Keratinocyte (primary cell): ENCODE measurements at regions not wholly inside any gene's neighbourhood (a gene's known extent, or its start where the extent isn't known, plus 50 kb on each side); places are given as distances from the start of the nearest gene placed in this dataset.
"Not testable (repeated sequence)": the region's sequence is repeated elsewhere in the genome, so short reads cannot be mapped to it uniquely, and the experiment has no call there.

ENCODE experiments used
- DNase-seq: peaks from one replicate; pipeline ENCODE4 v3.0.0-alpha.2; 2011; ENCODE audit warnings: low read depth, missing footprints, low spot score
- FAIRE-seq: peaks from 2 replicates; lab custom pipeline; 2011; peaks lifted over from hg19 to GRCh38; lab: Jason Lieb, UNC
- H2AFZ ChIP-seq: 2 replicates; pipeline ENCODE4 v1.6.0; 2012; ENCODE audit warnings: low read length, control low read depth, inconsistent platforms; ENCODE audit not compliant: control insufficient read depth
- H3K27ac ChIP-seq: 2 replicates; pipeline ENCODE4 v1.5.1; 2011; ENCODE audit warnings: low read length; ENCODE audit not compliant: control insufficient read depth, insufficient read depth
- H3K27me3 ChIP-seq: 3 replicates; pipeline ENCODE4 v1.6.0; 2011; ENCODE audit warnings: low read length; ENCODE audit not compliant: control insufficient read depth, insufficient read depth; ENCODE audit errors: extremely low read depth
- H3K36me3 ChIP-seq, 2 experiments: 2 replicates in 1 of 2; 3 replicates in 1 of 2; pipeline ENCODE4 v1.5.1; 2011; ENCODE audit warnings: low read length in 2 of 2, mild to moderate bottlenecking in 1 of 2; ENCODE audit not compliant: control insufficient read depth in 2 of 2, insufficient read depth in 2 of 2; ENCODE audit errors: extremely low read depth in 1 of 2
- H3K4me1 ChIP-seq: 3 replicates; pipeline ENCODE4 v1.5.1; 2011; ENCODE audit warnings: low read length; ENCODE audit not compliant: control insufficient read depth, insufficient read depth; ENCODE audit errors: extremely low read depth
- H3K4me2 ChIP-seq: 3 replicates; pipeline ENCODE4 v1.6.0; 2011; ENCODE audit warnings: low read depth, low read length; ENCODE audit not compliant: control insufficient read depth, insufficient read depth; ENCODE audit errors: extremely low read depth
- H3K4me3 ChIP-seq, 3 experiments: fragments of 200-600 bp in 1 of 3; sonication (generic) in 1 of 3; 2 replicates in 2 of 3; 3 replicates in 1 of 3; pipeline ENCODE4 v1.5.1; 2011 to 2016; ENCODE audit warnings: low read length in 3 of 3, mild to moderate bottlenecking in 3 of 3, control low read depth in 2 of 3, inconsistent platforms in 1 of 3, low read depth in 1 of 3, mixed read lengths in 1 of 3, mixed run types in 1 of 3, moderate library complexity in 1 of 3; ENCODE audit not compliant: control insufficient read depth in 2 of 3, insufficient read depth in 2 of 3; ENCODE audit errors: extremely low read depth in 1 of 3
- H3K79me2 ChIP-seq: 2 replicates; pipeline ENCODE4 v1.6.0; 2012; ENCODE audit warnings: low read length; ENCODE audit not compliant: control insufficient read depth, insufficient read depth
- H3K9ac ChIP-seq: 3 replicates; pipeline ENCODE4 v1.6.0; 2011; ENCODE audit warnings: low read length; ENCODE audit not compliant: control insufficient read depth, insufficient read depth; ENCODE audit errors: extremely low read depth
- H3K9me1 ChIP-seq: 3 replicates; pipeline ENCODE4 v1.6.0; 2011; ENCODE audit warnings: low read length; ENCODE audit not compliant: control insufficient read depth, insufficient read depth; ENCODE audit errors: extremely low read depth
- H3K9me3 ChIP-seq: 2 replicates; pipeline ENCODE4 v1.5.1; 2012; ENCODE audit warnings: low read depth, low read length; ENCODE audit not compliant: control insufficient read depth
- H4K20me1 ChIP-seq: 3 replicates; pipeline ENCODE4 v1.6.0; 2011; ENCODE audit warnings: low read length; ENCODE audit not compliant: control insufficient read depth, insufficient read depth; ENCODE audit errors: extremely low read depth
- EZH2 ChIP-seq: IDR thresholded peaks from one replicate; pipeline ENCODE4 v1.6.1; 2012; ENCODE audit warnings: inconsistent platforms, mild to moderate bottlenecking, low read length, moderate library complexity
- dilution Hi-C: fragments of 300-500 bp; cut with MboI; formaldehyde crosslinking; loops from one replicate; pipeline ENCODE4 v1.7.0; 2020; ENCODE audit warnings: low sequenced_read_pairs; ENCODE audit not compliant: extremely low pct_ligation_motif_present
- TF ChIP-seq, protein P1 (sequence below), 3 experiments: IDR thresholded peaks in 1 of 3; conservative IDR thresholded peaks in 1 of 3; optimal IDR thresholded peaks in 1 of 3; 2 replicates in 2 of 3; 3 replicates in 1 of 3; pipeline versions ENCODE3 to v1.5.1; 2011; ENCODE audit warnings: low read length in 3 of 3, mild to moderate bottlenecking in 3 of 3, moderate library complexity in 2 of 3, control low read depth in 1 of 3, inconsistent platforms in 1 of 3; ENCODE audit not compliant: insufficient read depth in 2 of 3; ENCODE audit errors: extremely low read depth in 1 of 3

DNA sequence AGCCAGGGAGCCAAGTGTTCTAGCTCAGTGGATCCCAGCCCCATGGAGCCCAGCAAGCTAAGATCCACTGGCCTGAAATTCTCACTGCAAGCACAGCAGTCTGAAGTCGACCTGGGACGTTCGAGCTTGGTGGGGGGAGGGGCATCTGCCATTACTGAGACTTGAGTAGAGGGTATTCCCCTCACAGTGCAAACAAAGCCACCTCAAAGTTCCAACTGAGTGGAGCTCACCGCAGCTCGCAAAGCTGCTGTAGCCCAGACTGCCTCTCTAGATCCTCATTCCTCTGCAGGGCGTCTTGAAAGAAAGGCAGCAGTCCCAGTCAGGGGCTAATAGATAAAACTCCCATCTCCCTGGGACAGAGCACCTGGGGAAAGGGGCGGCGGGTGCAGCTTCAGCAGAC lies 226.3 kb downstream of the ZIC3 start:
- H3K4me3 ChIP-seq = no peak overlapping the region
- DNase-seq (no peak), FAIRE-seq (no peak)
- H4K20me1 ChIP-seq = no peaks in the 10 kb centered on the region
- dilution Hi-C loops = no loop called here
- H3K79me2 ChIP-seq = no peaks in the 10 kb centered on the region
- no peaks in the 10 kb centered on the region for H3K4me1 ChIP-seq
- H3K27me3 ChIP-seq = no peaks in the 10 kb centered on the region
- H3K4me2 ChIP-seq = no peak overlapping the region
- H3K9me3 ChIP-seq = no peaks in the 10 kb centered on the region
- TF ChIP-seq, protein P1, sequence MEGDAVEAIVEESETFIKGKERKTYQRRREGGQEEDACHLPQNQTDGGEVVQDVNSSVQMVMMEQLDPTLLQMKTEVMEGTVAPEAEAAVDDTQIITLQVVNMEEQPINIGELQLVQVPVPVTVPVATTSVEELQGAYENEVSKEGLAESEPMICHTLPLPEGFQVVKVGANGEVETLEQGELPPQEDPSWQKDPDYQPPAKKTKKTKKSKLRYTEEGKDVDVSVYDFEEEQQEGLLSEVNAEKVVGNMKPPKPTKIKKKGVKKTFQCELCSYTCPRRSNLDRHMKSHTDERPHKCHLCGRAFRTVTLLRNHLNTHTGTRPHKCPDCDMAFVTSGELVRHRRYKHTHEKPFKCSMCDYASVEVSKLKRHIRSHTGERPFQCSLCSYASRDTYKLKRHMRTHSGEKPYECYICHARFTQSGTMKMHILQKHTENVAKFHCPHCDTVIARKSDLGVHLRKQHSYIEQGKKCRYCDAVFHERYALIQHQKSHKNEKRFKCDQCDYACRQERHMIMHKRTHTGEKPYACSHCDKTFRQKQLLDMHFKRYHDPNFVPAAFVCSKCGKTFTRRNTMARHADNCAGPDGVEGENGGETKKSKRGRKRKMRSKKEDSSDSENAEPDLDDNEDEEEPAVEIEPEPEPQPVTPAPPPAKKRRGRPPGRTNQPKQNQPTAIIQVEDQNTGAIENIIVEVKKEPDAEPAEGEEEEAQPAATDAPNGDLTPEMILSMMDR (optimal IDR thresholded peaks at IDR 0.05 in 1 of 3, IDR thresholded peaks at IDR 0.05 in 1 of 3, conservative IDR thresholded peaks at IDR 0.05 in 1 of 3; ENCODE audit: extremely low read depth in 1 of 3, insufficient read depth in 2 of 3, low read length in 3 of 3) = no peak
- no peak for TF ChIP-seq EZH2
- H2AFZ ChIP-seq = no peak overlapping the region
- H3K36me3 ChIP-seq = no peaks in the 10 kb centered on the region
- H3K9me1 ChIP-seq = no peaks in the 10 kb centered on the region
- H3K9ac ChIP-seq = no peak overlapping the region
- no peak overlapping the region for H3K27ac ChIP-seq

DNA sequence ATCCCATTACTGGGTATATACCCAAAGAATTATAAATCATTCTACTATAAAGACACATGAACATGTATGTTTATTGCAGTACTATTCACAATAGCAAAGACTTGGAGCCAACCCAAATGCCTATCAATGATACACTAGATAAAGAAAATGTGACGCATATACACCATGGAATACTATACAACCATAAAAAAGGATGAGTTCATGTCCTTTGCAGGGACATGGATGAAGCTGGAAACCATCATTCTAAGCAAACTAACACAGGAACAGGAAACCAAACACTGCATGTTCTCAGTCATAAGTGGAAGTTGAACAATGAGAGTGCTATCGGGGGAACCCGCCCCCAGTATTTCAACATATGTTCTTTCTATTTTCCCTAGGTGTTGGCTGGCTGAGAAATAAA lies 232.0 kb downstream of the ZIC3 start:
- FAIRE-seq, H3K9me3 ChIP-seq, H3K27me3 ChIP-seq, H3K4me2 ChIP-seq, H3K9me1 ChIP-seq, dilution Hi-C loops, H2AFZ ChIP-seq, DNase-seq, H4K20me1 ChIP-seq, H3K4me3 ChIP-seq, H3K36me3 ChIP-seq, H3K27ac ChIP-seq, H3K79me2 ChIP-seq, H3K9ac ChIP-seq, H3K4me1 ChIP-seq: not testable (repeated sequence)

DNA sequence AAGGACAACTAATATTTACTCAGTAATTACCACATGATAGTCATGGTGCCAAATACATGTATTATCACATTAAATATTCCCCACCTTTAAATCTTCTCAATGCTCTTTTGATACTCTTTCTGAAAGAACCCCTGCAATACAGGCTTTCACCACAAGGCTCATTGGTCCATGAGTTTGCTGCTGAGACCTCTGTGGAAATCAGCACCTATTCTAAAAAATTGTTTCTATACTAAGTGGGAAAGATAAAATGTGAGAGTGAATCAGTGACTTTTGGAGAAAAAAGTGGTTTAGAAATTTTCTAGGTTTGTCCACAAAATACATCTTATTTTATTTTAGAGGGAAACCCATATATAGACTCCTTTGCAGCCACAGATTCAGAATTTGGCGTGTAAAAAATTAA lies 257.3 kb downstream of the ZIC3 start:
- Histone ChIP-seq H3K4me3 (no peak overlapping the region), H3K4me1 (no peaks in the 10 kb centered on the region), H3K9me1 (no peaks in the 10 kb centered on the region), H3K27ac (no peak overlapping the region), H3K4me2 (no peak overlapping the region), H3K9ac (no peak overlapping the region), H2AFZ (no peak overlapping the region), H3K36me3 (no peaks in the 10 kb centered on the region), H3K27me3 (no peaks in the 10 kb centered on the region), H3K9me3 (no peaks in the 10 kb centered on the region), H3K79me2 (no peaks in the 10 kb centered on the region), H4K20me1 (no peaks in the 10 kb centered on the region)
- dilution Hi-C loops = no loop called here
- FAIRE-seq (no peak), DNase-seq (no peak)
- TF ChIP-seq, protein P1 (optimal IDR thresholded peaks at IDR 0.05 in 1 of 3, IDR thresholded peaks at IDR 0.05 in 1 of 3, conservative IDR thresholded peaks at IDR 0.05 in 1 of 3; ENCODE audit: extremely low read depth in 1 of 3, insufficient read depth in 2 of 3, low read length in 3 of 3) = peak in 1 of 3 experiments; percentile 14
- TF ChIP-seq EZH2 = no peak
